ENCODE measurements at regions not wholly inside any gene's neighbourhood (a gene's known extent, or its start where the extent isn't known, plus 50 kb on each side); places are given as distances from the start of the nearest gene placed in this dataset.

DNA sequence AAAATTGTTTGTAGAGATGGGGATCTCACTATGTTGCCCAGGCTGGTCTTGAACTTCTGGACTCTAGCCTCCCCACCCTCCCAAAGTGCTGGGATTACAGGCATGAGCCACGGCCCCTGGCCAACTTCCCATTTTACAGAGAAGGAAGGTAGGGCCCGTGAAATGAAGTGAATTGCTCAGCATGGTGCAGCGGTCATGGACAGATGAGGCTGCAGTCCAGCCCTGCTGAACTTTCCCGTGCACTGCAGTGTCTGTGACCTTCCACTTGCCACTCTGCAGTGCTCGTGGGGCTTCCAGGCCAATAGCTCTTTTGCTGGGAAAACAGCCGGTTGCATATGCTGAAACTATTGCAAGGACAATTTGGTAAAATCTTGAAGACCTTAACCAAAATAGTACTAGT, 454.4 kb upstream of the FAT1 start:
- TF ChIP-seq, protein P1, sequence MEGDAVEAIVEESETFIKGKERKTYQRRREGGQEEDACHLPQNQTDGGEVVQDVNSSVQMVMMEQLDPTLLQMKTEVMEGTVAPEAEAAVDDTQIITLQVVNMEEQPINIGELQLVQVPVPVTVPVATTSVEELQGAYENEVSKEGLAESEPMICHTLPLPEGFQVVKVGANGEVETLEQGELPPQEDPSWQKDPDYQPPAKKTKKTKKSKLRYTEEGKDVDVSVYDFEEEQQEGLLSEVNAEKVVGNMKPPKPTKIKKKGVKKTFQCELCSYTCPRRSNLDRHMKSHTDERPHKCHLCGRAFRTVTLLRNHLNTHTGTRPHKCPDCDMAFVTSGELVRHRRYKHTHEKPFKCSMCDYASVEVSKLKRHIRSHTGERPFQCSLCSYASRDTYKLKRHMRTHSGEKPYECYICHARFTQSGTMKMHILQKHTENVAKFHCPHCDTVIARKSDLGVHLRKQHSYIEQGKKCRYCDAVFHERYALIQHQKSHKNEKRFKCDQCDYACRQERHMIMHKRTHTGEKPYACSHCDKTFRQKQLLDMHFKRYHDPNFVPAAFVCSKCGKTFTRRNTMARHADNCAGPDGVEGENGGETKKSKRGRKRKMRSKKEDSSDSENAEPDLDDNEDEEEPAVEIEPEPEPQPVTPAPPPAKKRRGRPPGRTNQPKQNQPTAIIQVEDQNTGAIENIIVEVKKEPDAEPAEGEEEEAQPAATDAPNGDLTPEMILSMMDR (IDR thresholded peaks at IDR 0.05), result no peak
- TF ChIP-seq EZH2 (IDR thresholded peaks at IDR 0.05), result no peak

Data from neural progenitor cell (in vitro differentiated cells).